NT2/D1 (cell line): ENCODE measurements at regions not wholly inside any gene's neighbourhood (a gene's known extent, or its start where the extent isn't known, plus 50 kb on each side); places are given as distances from the start of the nearest gene placed in this dataset.

Experiments
- YY1 ChIP-seq: IDR thresholded peaks from 2 replicates; pipeline ENCODE4 v1.6.1; 2011; ENCODE audit not compliant: insufficient read length, insufficient read depth
- ZNF274 ChIP-seq: IDR thresholded peaks from 2 replicates; pipeline ENCODE4 v1.6.1; 2011; ENCODE audit warnings: mild to moderate bottlenecking, low read depth, low read length

GRCh38 chr3:115385774-115386730 is 237.3 kb upstream of the GAP43 start:
- TF ChIP-seq ZNF274 (no peak), YY1 (no peak)
